NCI-H748 (cell line): ENCODE measurements at regions not wholly inside any gene's neighbourhood (a gene's known extent, or its start where the extent isn't known, plus 50 kb on each side); places are given as distances from the start of the nearest gene placed in this dataset.

ENCODE experiments used
- DNase-seq: peaks from one replicate; lab custom pipeline; 2025; ENCODE audit not compliant: unreplicated experiment; lab: John Stamatoyannopoulos, UW

DNA sequence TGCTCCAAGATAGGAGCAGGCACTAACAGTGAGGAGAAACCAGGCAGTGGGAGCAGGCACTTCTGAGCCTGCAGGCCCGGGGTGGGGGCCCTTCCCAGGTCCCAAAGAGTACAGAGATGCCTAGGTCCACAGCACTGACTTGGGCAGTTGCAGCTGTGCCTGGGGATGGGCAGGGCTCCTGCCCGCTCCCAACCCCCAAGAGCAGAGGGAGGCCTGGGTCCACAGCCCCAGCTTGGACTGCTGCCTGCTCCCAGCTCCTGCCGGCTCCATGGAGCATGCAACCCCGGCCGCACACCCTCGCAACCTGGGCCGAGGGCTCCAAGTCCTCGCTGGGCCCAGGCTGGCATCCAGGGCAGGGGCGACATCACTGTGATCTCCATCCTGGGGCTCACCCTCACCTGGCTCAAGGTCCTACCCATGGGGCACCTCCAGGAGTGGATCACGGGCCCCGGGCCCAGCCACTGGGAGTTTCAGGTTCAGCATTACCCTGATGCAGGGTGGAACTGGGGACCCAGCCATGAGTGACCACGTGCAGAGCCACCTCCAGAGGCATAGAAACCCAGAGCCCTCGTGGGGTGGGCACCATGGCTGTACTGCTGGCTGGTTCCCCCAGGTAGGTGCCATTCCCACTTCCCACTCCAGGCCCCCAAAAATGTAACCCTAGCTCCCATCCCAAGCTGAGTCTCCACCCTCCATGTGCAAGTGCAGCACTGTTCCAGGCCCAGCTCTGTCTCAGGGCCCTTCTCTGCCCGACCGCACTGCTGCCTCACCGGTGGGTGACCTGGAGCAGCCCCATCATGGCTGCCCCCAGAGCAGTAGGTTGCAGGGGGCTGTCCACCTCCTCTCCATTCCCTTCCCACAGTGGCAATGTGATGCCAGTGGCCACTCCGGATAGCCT, 325.6 kb downstream of the NR4A2 start:
- DNase-seq, result no peak

DNA sequence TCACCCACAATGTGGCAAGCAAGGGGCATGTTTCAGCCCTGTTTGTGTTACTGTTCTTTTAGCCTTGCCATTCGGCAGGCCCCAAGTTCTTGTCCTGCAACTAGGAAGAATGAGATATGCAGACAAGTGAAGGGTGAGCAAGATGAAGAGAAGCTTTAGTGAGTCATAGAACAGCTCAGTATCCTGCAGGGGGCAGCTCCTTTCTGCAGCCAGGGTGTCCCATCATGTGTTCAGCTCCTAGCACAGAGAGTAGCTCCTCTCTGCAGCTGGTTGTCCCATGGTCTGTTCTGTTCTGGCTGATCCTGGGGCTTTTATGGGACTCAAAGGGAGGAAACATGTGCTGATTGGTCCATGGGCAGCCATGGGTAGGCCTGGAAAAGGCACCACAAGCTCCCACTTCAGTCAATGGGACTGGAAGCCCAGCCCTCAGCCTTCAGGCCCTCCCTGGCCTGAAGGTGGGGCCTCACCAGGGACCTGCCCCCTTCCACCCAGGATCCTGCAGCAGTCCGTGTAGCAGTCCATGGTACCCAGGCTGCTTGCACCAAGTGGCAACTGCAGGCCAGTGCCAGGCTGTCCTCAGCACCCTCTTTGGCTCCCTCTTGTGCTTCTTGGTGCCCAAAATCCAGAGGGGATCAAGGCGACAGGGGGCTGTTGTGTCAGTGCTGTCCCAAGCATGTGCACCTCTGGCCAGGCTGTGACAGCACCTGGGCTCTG, 326.4 kb downstream of the NR4A2 start:
- no peak for DNase-seq

DNA sequence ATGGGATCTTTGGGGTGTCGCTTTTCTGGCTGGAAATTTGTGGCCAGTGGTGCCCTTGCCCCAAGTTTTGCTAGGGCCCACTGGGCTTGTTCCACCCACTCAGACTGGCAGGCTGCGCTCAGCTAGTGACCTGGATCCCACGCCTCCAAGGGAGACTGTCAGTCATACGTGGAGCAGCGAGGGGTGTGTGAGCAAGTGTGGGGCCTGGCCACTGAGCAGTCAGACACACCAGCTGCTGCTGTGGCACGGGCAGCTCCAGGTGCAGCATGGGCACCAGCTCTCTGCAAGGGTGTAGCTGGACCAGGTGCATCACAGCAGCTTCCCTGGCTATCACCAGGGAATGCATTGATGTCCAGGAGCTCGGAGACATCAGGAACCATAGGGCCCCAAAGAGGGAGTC, 327.0 kb downstream of the NR4A2 start:
- DNase-seq, result no peak

DNA sequence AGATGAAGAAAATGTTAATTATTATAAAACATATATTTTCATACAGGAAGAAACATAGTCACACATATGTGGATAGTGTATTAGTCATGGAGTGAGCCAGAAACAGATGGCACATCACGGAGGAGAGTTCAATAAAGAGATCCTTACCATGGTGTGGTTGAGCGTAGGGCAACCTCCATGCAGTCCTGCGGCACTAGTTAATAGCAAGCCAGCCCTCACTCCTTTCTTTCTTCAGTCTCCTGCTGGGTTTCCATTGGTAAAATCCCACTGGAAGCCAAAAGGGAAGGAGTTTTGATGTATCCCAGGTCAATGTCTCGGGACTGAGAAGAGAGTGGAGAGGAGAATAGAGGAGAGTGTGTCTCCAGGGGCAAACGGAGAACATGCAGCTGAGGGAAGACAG, 328.1 kb downstream of the NR4A2 start:
- no peak for DNase-seq

DNA sequence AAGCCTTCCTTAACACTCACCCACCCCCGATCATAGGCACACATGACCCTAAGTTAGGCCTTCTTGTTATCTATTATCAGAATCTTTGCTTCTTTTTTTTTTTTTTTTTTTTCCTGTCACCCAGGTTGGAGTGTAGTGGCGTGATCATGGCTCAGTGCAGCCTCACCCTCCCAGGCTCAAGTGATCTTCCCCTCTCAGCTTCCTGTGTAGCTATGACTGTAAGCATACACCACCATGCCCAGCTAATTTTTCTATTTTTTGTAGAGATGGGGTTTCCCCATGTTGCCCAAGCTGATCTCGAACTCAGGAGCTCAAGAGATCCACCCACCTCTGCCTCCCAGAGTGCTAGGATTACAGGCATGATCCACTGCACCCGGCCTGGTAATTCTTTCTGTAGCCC, 328.7 kb downstream of the NR4A2 start:
- DNase-seq, result no peak

DNA sequence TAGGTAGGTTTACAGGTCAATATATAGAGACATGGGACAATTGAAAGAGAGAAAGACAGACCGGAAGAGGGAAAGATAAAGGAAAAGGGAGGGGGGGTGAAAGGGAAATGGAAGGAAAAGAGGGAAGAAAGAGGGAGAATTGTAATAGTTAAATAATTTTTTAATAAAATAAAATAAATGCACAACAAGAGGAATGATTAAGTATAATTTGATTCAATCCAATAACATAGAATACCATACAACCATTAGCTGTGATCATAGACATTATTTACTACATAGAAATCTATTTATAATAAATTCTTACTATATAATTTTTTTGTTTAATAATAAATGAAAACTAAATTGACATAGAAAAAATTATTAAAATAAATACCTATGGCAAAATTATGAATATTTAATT, 330.7 kb downstream of the NR4A2 start:
- no peak for DNase-seq

DNA sequence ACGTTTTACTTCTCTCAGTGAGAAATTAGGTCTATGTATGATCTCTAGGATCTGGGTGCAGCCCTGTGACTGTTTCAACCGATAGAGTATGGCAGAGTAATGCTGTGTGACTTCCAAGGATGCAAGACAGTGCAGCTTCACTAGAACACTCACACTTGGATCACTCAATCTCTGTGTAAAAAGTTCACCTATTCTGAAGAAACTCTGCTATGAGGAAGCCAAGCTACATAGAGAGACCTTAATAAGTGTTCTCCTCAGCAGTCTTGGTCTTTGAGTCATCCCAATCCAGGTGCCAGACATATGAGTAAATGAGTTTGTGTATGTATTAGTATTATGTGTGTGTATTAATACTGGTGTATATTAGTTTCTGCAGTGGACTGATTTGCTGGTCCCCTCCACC, 335.0 kb downstream of the NR4A2 start:
- DNase-seq, result no peak

DNA sequence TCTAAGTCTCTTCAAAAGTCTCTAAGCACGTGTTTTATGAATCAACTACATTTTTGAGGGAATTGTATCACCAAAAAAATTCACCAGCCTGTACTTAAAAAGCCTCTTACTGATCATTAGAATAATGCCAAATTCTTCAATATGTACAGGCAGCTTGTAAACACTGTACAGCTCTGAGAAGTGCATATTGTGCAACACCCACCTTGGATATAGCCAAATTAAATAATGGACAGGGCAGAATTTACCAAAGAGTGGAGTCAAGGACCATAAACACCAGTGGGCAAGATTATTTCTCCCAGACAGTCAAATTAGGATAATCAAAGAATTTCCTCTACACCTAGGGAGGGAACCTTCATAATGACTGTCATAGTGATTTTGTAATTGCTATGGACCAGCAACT, 338.2 kb downstream of the NR4A2 start:
- DNase-seq, result no peak

DNA sequence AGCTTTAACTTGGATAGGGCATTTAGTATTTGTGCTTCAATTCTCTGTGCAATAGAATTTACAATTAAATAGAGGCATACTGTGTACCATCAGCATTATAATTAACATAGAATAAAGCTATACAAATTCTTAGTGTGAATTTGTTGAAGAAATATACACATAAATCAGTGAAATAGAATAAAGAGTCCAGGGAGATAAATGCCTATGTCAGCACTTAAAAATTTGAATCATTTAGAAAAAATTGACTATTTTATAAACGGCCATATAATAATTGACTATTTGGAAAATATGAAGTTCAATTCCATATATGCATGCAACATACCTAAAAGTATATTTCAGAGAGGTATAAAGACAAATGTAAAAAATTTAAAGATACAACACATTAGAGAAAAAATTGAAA, 348.7 kb downstream of the NR4A2 start:
- DNase-seq, result no peak

DNA sequence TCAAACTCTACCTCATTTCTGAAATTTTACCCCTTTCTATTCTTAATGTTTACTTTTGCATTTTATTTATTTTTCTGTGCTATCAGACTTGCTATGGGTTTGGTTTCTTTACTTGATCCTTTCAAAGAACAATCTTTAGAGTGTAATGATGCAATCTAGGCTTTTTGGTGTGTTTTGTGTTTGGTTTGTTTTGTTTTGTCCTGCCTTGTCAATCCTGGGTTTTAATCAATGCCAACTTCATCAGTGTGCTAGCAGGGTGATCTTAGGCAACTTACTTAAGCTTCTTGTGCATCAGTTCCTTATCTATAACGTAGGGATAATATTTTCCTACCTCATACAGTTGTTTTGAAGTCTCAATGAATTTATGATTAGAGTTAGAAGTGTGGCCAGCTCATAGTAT, 350.4 kb downstream of the NR4A2 start:
- DNase-seq, result no peak

DNA sequence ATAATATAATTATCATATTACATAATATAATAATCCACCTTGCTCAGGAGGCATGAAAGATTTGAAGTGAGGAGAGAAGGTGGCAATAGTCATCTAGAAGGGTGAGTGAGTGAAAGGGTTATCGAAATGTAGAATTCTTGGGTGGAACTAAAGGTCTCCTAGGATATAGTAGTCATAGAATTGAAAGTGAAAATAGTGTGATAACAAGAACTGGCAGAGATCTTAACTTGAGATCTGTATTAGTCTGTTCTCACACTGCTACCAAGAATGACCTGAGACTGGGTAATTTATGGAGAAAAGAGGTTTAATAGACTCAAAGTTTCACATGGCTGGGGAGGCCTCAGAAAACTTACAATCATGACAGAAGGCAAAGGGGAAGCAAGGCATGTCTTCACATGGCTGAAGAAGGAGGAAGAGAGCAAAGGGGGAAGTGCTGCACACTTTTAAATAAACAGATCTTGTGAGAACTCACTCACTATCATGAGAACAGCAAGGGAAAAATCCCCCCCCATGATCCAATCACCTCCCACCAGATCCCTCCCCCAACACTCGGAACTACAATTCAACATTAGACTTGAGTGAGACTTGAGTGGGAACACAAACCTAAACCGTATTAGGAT, 351.5 kb downstream of the NR4A2 start:
- no peak for DNase-seq

DNA sequence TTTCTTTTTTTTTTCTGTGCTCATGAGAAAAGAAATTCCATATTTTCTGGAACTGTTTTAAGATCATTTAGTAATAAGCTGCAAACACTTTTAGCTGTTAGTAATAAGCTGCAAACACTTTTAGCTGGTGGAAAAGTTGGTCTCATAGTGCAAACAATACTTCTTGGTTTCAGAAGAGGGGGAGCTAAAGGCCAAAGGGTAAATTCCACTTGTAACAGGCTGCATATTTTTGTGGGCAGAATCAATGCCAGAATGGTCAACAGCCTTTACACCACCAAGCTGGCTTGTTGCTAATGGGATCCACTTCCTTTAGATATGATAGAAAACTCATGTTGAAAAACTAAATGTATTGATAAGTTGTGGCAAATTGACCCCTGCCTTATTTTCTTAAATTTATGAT, 356.8 kb downstream of the NR4A2 start:
- no peak for DNase-seq

DNA sequence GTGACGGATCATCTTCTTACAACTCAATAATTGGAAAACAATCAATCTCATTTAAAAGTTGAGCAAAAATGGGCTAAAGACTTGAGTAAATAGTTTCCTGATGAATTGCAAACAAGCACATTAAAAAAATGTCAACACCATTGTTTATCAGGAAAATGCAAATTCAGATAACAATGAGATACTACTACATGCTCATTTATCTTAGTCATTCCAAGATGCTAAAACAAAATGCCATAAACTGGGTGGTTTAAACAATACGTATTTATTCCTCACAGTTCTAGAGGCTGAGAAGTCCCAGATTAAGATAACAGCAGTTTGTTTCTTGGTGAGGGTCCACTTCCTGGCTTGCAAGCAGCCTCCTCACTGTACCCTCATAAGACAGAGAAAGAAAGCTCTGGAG, 359.6 kb downstream of the NR4A2 start:
- no peak for DNase-seq

DNA sequence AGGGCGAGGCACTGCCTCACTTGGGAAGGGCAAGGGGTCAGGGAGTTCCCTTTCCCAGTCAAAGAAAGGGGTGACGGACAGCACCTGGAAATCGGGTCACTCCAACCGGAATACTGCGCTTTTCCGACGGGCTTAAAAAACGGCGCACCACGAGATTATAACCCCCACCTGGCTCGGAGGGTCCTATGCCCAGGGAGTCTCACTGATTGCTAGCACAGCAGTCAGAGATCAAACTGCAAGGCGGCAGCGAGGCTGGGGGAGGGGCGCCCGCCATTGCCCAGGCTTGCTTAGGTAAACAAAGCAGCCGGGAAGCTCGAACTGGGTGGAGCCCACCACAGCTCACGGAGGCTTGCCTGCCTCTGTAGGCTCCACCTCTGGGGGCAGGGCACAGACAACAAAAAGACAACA, 366.5 kb downstream of the NR4A2 start:
- peak; percentile 67 for DNase-seq

DNA sequence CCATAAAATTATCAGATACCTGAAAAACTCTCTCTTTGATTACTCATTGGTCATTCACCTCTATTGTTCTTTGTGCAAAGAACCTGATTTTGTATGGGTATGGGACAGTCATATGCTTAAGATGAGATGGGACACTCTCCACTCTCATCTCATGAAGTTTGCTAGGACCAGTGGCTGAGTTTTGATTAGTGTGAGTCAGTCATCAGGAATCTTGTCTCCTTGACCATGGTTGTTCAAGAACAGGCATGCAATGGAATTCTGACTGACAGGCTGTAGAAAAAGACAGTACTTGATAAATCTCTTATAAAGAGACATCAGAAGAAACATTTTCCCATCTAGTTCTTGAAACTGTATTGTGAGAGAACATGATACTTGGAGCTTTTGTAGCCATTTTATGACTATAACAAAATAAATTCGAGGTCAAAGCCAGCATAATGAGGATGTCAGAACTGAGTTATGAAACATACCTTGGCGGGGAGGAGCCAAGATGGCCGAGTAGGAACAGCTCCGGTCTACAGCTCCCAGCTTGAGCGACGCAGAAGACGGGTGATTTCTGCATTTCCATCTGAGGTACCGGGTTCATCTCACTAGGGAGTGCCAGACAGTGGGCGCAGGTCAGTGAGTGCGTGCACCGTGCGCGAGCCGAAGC, 367.0 kb downstream of the NR4A2 start:
- DNase-seq, result peak; percentile 17

DNA sequence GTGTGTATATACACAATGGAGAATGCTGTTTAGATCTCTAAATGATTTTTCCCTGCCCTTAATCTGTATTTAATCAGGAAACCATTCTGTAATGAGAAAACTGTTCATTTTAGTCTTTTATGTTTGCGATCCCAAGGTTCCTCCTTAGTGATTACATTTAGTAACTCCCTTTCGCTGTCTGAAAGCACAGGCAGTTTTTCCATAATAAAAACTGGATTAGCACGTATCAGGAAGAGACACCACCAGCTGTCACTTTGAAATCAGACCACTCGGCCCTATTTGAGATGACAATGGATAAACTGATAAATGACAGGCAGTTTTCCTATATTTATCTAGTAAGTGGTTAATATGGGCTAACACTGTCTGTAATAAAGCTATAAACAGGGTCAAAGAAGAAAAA, 370.9 kb downstream of the NR4A2 start:
- no peak for DNase-seq

DNA sequence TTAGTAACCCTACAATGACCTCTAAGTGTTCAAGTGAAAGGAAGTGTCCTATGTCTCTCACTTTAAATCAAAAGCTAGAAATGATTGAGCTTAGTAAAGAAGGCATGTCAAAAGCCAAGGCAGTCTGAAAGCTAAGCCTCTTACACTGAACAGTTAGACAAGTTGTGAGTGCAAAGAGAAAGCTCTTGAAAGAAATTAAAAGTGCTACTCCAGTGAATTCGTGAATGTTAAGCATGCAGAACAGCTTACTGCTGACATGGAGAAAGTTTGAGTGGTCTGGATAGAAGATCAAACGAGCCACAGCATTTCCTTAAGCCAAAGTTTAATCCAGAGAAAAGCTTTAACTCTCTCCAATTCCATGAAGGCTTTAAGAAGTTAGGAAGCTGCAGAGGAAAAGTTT, 373.7 kb downstream of the NR4A2 start:
- DNase-seq, result no peak

DNA sequence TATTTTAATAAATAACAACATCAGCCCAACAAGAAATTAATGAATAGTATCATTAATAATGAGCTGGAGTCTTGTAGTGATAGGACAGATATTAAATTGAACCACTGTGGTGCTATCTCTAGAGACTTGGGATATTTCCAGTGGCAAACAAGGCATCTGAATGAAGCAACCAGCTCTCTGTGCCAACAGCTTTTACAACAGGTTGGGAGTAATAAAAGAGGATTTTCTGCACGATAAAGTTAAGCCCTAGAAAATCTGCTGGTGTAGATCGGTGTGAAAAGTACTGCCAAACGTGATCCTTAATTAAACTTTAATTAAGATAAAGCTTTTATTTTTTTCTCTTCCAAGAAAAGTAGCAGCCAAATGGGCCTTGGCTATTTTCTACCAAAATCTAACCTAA, 385.5 kb downstream of the NR4A2 start:
- no peak for DNase-seq

DNA sequence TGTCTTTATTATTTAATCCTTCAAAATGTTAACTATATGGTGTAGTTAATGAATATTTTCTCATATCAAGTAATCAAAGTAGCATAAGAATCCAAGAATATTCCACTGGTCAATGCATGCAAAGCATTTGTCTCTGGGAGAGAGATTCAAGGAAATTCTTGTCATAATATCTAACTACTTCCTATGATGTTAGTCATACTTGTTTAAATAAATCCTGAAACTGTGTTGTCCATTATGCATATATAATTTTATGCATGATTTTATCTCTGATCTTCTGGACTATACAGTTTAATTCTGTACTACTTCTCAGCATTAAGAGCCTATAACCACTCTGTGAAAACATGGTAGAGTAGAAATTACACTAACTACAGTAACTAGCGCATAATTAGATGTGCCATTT, 388.3 kb downstream of the NR4A2 start:
- DNase-seq, result no peak

DNA sequence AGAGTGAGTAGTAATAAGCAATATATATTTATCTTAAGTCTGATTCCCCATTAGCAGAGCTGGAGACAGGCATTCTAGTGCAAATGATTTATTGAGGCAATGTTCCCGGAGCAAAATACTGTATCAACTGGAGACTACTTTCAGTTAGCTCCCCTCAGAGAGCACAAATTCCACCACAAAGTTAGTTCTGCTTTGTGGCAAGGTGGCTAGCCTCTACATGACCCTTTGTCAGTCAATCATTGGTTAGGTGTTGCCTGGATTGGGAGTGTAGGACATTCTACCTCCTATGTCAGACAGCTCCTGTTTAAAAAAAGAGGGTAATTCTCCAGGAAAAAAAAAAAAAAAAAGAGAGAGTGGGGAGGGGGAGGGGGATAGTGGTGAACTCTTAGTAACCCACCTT, 402.2 kb downstream of the NR4A2 start:
- no peak for DNase-seq

DNA sequence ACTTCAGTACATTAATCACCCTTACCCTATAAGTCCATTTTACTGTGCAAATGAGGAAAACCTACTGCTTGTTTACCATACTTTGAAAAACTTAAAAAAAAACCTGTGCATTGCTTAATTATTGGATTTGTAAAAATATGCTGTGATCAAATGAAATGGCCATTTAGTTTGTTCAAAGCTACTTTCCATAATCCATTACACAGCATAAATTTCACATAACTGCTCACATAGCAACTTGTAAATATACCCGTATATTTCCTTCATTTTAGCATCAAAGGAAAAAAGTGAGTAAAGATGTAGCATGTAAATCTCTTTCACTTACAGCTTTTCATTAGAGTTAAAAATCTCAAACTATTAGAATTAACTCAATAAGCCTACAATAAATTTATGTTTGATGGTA, 415.1 kb downstream of the NR4A2 start:
- no peak for DNase-seq

DNA sequence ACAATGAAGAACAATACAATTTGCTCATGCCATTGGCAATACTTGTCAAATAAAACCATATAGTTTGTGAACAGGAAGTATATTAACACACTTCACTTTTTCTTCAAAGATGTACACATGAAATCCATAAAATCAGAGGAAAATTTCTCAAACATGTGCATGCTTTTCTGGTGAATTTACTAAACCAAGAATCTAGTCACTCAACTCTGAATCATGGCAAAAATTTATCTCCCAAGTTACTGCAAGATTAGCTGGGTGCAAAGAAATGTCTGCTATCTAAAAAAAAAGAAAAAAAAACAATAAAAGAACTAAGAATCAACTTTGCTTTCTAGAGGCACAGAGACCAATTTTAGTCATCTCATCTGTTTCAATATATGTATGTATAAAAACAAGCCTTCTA, 419.2 kb downstream of the NR4A2 start:
- DNase-seq, result no peak
